SK-N-SH (cell line): ENCODE measurements at regions not wholly inside any gene's neighbourhood (a gene's known extent, or its start where the extent isn't known, plus 50 kb on each side); places are given as distances from the start of the nearest gene placed in this dataset.

ENCODE experiments used
- EP300 ChIP-seq, 2 experiments: IDR thresholded peaks; 2 replicates each; pipeline versions ENCODE4 v1.4.0 to v1.6.1; 2012; ENCODE audit warnings: borderline replicate concordance in 1 of 2, low read depth in 1 of 2, low read length in 1 of 2
- FOXJ3 ChIP-seq: sonication (generic); formaldehyde crosslinking; IDR thresholded peaks from 2 replicates; pipeline ENCODE4 v1.5.1; 2020; ENCODE audit warnings: mild to moderate bottlenecking, missing genetic modification reagents
- GABPA ChIP-seq: IDR thresholded peaks from 2 replicates; pipeline ENCODE4 v1.4.0; 2012; ENCODE audit warnings: low read depth, mild to moderate bottlenecking
- TF ChIP-seq, protein P1 (sequence below): fragments of 200-600 bp; sonication (generic); IDR thresholded peaks from 2 replicates; pipeline ENCODE4 v1.6.1; 2017; ENCODE audit warnings: antibody characterized with exemption, mild to moderate bottlenecking, moderate library complexity

DNA sequence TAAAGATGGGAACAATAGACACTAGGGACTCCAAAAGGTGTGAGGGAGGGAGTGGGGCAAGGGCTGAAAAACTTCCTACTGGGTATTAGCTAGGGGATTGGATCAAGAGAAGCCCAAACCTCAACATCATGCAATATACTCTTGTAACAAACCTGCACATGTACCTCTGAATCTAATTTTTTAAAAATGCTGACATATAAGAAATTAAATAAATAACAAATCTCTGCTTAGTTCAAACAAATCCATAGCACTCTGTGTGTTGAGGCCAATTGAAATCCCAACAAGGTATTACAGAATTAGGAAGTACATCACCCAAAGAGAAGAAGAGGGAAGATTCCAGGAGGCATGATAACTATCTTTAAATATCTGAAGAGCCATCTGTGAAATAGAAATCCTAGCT, 55.4 kb upstream of the CDH20 start:
- TF ChIP-seq FOXJ3 (CRISPR knock-in tag) (no peak), GABPA (no peak), EP300 (IDR thresholded peaks at IDR 0.05; ENCODE audit: borderline replicate concordance in 1 of 2, low read depth in 1 of 2, low read length in 1 of 2) (no peak)
- TF ChIP-seq, protein P1, sequence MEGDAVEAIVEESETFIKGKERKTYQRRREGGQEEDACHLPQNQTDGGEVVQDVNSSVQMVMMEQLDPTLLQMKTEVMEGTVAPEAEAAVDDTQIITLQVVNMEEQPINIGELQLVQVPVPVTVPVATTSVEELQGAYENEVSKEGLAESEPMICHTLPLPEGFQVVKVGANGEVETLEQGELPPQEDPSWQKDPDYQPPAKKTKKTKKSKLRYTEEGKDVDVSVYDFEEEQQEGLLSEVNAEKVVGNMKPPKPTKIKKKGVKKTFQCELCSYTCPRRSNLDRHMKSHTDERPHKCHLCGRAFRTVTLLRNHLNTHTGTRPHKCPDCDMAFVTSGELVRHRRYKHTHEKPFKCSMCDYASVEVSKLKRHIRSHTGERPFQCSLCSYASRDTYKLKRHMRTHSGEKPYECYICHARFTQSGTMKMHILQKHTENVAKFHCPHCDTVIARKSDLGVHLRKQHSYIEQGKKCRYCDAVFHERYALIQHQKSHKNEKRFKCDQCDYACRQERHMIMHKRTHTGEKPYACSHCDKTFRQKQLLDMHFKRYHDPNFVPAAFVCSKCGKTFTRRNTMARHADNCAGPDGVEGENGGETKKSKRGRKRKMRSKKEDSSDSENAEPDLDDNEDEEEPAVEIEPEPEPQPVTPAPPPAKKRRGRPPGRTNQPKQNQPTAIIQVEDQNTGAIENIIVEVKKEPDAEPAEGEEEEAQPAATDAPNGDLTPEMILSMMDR, result no peak
